ENCODE measurements at regions not wholly inside any gene's neighbourhood (a gene's known extent, or its start where the extent isn't known, plus 50 kb on each side); places are given as distances from the start of the nearest gene placed in this dataset.

- DNase-seq (ENCODE audit: low read depth, low spot score) (no peak), ATAC-seq (no peak), FAIRE-seq (no peak)
- ChIA-PET CTCF (no interaction called here), RAD21 (ENCODE audit: unreplicated experiment) (no interaction called here), POLR2A (no interaction called here), SMC1A (ENCODE audit: uncharacterized antibody, unreplicated experiment) (no interaction called here)
- H3K27me3 ChIP-seq (replicated peaks in 1 of 2; ENCODE audit: control insufficient read depth in 2 of 2, insufficient read depth in 2 of 2, low read length in 1 of 2): no peaks in the 10 kb centered on the region
- H3K9me3 ChIP-seq (replicated peaks; ENCODE audit: control insufficient read depth, insufficient read depth, low read length): no peaks in the 10 kb centered on the region
- in situ Hi-C loops (cut with MboI) (no loop called here), intact Hi-C loops (cut with micrococcal nuclease; ENCODE audit: unreplicated experiment) (no loop called here)
- WGBS (ENCODE audit: insufficient coverage, insufficient replicate concordance, low lambda C conversion rate, missing lambda C conversion rate): 35% methylated on average over 4 of the region's 4 CpGs
- H2AFZ ChIP-seq (ENCODE audit: control insufficient read depth, low read depth, low read length): no peak overlapping the region
- no peak overlapping the region for H3K4me2 ChIP-seq (ENCODE audit: control insufficient read depth, insufficient read depth)
- no peaks in the 10 kb centered on the region for H4K20me1 ChIP-seq (ENCODE audit: control insufficient read depth, insufficient read depth)
- H3K4me1 ChIP-seq (ENCODE audit: control insufficient read depth, insufficient read depth, low read length): no peaks in the 10 kb centered on the region
- no peak overlapping the region for H3K4me3 ChIP-seq
- no peaks in the 10 kb centered on the region for H3K36me3 ChIP-seq (ENCODE audit: control insufficient read depth in 2 of 2, insufficient read depth in 2 of 2, low read length in 1 of 2)
- BruUV-seq (replicated peaks): no TSS peak
- no peak overlapping the region for H3K27ac ChIP-seq (ENCODE audit: control insufficient read depth, insufficient read depth)
- H3K9ac ChIP-seq (ENCODE audit: control insufficient read depth, insufficient read depth, low read length): no peak overlapping the region
- no peaks in the 10 kb centered on the region for H3K79me2 ChIP-seq (ENCODE audit: control insufficient read depth, insufficient read depth, low read length)
- TF ChIP-seq SREBF2 (IDR thresholded peaks at IDR 0.05; ENCODE audit: low read length) (no peak), BCLAF1 (IDR thresholded peaks at IDR 0.05) (no peak), TARDBP (IDR thresholded peaks at IDR 0.05; ENCODE audit: borderline replicate concordance) (no peak), CBFB (IDR thresholded peaks at IDR 0.05; ENCODE audit: low read depth) (no peak), ZNF207 (IDR thresholded peaks at IDR 0.05; ENCODE audit: borderline replicate concordance) (no peak), ZNF687 (IDR thresholded peaks at IDR 0.05) (no peak), IKZF2 (IDR thresholded peaks at IDR 0.05) (no peak)
These were observed 266.6 kb downstream of the CYP26B1 start for GRCh38 chr2:71880846-71881610.

Measured in GM12878 (cell line).